ENCODE measurements at regions not wholly inside any gene's neighbourhood (a gene's known extent, or its start where the extent isn't known, plus 50 kb on each side); places are given as distances from the start of the nearest gene placed in this dataset.

GRCh38 chr17:13222975-13223374 is 205.1 kb upstream of the ELAC2 start:
- no peak overlapping the region for H2BK12ac ChIP-seq (ENCODE audit: insufficient read length, low read depth, low read length)
- no peak overlapping the region for H2BK20ac ChIP-seq (ENCODE audit: low read depth, low read length, poor library complexity, severe bottlenecking)
- H3K4me2 ChIP-seq (ENCODE audit: insufficient read depth, insufficient read length, low read length): no peak overlapping the region
- no peak overlapping the region for H3K27ac ChIP-seq (ENCODE audit: insufficient read length, low read depth, low read length)
- H2BK120ac ChIP-seq (ENCODE audit: low read depth, low read length, poor library complexity, severe bottlenecking): no peak overlapping the region
- H4K91ac ChIP-seq (ENCODE audit: insufficient read length, low read depth, low read length): no peak overlapping the region
- H3K9me3 Mint-ChIP-seq: no peaks in the 10 kb centered on the region
- no peak overlapping the region for H3K4me3 Mint-ChIP-seq
- no peak overlapping the region for H2BK15ac ChIP-seq (ENCODE audit: low read depth, low read length)
- no peaks in the 10 kb centered on the region for H3K79me2 ChIP-seq (ENCODE audit: insufficient read depth, low read length)
- no peak overlapping the region for H3K18ac ChIP-seq (ENCODE audit: insufficient read length, low read depth, low read length)
- H3K9me3 ChIP-seq (ENCODE audit: control insufficient read depth, low read depth, low read length): no peaks in the 10 kb centered on the region
- H3T11ph ChIP-seq (ENCODE audit: low read length): no peak overlapping the region
- H2AFZ ChIP-seq (ENCODE audit: low read length): no peak overlapping the region
- H3K9ac ChIP-seq (ENCODE audit: extremely low read depth, insufficient read length, low read length): no peak overlapping the region
- H3K27me3 ChIP-seq (ENCODE audit: insufficient read depth, low read length): no peaks in the 10 kb centered on the region
- H4K20me1 ChIP-seq (ENCODE audit: control insufficient read depth, insufficient read depth, insufficient read length): no peaks in the 10 kb centered on the region
- H2AK5ac ChIP-seq (ENCODE audit: insufficient read length, low read length): no peak overlapping the region
- no peak overlapping the region for H3K56ac ChIP-seq (ENCODE audit: insufficient read length, low read depth, low read length)
- no peak overlapping the region for H3K23ac ChIP-seq (ENCODE audit: insufficient read length, low read depth, low read length)
- peaks cover 0 to 3% of the 10 kb centered on the region in 2 experiments; a peak in 1 of 4 replicates for H3K4me1 Mint-ChIP-seq
- no peak for DNase-seq
- no peak overlapping the region for H2BK5ac ChIP-seq (ENCODE audit: insufficient read length, low read length)
- H3K27ac Mint-ChIP-seq: no peak overlapping the region
- H3K4ac ChIP-seq (ENCODE audit: low read depth, low read length): no peak overlapping the region
- H3K23me2 ChIP-seq (ENCODE audit: insufficient read length, low read depth, low read length, poor library complexity, severe bottlenecking): no peaks in the 10 kb centered on the region
- no peak overlapping the region for H4K5ac ChIP-seq (ENCODE audit: insufficient read length, low read depth, low read length)
- H3K14ac ChIP-seq (ENCODE audit: insufficient read depth, low read length): no peak overlapping the region
- TF ChIP-seq CTCF (conservative IDR thresholded peaks at IDR 0.05): no peak
- H3K27me3 Mint-ChIP-seq (ENCODE audit: low read depth): no peaks in the 10 kb centered on the region; the same call in 1 of the 2 replicates
- no peaks in the 10 kb centered on the region for H3K36me3 Mint-ChIP-seq (ENCODE audit: insufficient read depth in 1 of 3, low read depth in 3 of 3)
- WGBS (ENCODE audit: extremely low coverage, insufficient read length, low lambda C conversion rate): no CpG with 5 or more reads among the region's 4 CpGs
- H4K8ac ChIP-seq (replicated peaks; ENCODE audit: insufficient read length, low read depth, low read length): no peak overlapping the region
- H3K79me1 ChIP-seq (ENCODE audit: insufficient read depth, low read depth, low read length, poor library complexity, severe bottlenecking): no peaks in the 10 kb centered on the region
- no peaks in the 10 kb centered on the region; the same call in 1 of the 2 replicates for H3K4me1 ChIP-seq (ENCODE audit: insufficient read depth, low read length)

All from H9 (cell line).